ENCODE measurements at regions not wholly inside any gene's neighbourhood (a gene's known extent, or its start where the extent isn't known, plus 50 kb on each side); places are given as distances from the start of the nearest gene placed in this dataset.

DNA sequence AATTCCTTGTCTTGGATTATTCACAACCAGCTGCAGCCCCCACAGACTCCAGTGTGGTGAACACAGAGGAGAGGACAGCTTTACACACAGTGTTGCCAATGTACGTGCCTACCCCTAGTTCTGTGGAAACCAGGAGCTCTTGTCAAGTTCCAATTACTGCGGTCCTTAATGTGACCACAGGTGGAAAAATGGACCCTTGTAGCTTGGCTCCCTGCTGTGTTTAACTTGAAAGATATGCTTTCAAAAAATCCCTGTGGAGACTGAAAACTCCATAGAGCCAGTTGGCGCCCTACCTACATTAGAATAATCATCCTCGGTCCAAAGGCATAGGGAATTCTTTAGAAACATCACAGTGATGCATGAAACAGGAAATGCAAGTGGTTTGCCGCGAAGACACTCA lies 118.3 kb upstream of the SLC22A23 start:
- H3K4me3 ChIP-seq (replicated peaks; ENCODE audit: low read depth, low read length) = no peak overlapping the region
- TF ChIP-seq, protein P1, sequence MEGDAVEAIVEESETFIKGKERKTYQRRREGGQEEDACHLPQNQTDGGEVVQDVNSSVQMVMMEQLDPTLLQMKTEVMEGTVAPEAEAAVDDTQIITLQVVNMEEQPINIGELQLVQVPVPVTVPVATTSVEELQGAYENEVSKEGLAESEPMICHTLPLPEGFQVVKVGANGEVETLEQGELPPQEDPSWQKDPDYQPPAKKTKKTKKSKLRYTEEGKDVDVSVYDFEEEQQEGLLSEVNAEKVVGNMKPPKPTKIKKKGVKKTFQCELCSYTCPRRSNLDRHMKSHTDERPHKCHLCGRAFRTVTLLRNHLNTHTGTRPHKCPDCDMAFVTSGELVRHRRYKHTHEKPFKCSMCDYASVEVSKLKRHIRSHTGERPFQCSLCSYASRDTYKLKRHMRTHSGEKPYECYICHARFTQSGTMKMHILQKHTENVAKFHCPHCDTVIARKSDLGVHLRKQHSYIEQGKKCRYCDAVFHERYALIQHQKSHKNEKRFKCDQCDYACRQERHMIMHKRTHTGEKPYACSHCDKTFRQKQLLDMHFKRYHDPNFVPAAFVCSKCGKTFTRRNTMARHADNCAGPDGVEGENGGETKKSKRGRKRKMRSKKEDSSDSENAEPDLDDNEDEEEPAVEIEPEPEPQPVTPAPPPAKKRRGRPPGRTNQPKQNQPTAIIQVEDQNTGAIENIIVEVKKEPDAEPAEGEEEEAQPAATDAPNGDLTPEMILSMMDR (IDR thresholded peaks at IDR 0.05; ENCODE audit: low read depth, low read length, missing control alignments) = no peak

DNA sequence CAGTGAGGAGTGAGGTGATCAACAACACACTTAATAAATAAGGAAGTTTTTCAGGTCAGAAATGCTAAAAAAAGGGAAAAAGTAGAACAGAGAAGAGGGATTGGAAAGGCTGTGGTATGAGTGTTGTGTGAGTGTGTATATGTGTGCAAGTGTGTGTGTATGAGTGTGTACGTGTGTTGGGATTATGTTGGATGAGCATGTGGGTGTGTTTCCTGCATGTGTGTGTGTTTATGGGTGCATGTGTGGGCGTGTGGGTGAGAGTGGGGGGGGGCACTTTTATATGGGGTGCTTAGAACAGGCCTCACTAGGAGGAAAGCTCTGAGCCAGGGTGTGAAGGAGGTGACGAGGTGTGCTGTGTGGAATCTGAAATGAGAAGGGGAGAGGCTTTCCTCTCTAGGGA lies 116.8 kb upstream of the SLC22A23 start:
- H3K4me3 ChIP-seq (replicated peaks; ENCODE audit: low read depth, low read length) = no peak overlapping the region
- TF ChIP-seq, protein P1 (IDR thresholded peaks at IDR 0.05; ENCODE audit: low read depth, low read length, missing control alignments) = no peak

More for the DNA sequence above, 118.3 kb upstream of the SLC22A23 start:
- DNase-seq (ENCODE audit: extremely low read depth, low read depth) = no peak

DNA sequence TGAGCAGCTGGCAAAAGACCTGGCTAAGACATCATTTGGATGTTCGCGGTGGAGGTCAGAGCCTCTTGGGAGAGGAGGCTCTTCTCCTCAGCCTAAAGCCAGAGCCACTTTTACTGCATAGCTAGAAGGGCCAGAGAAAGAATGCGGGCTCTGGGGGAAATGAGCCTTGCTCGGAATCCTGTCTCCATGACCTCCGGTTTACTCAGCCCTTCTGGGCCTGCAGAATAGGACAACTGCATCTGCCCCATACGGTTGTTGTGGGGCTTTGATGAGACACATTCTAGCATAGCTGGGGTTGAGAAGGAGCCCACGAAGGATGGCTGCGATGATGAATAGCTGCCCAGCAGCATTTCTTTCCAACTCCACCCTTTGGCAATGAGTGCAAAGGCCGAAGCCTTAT lies 115.0 kb upstream of the SLC22A23 start:
- no peak for DNase-seq (ENCODE audit: extremely low read depth, low read depth)
- no peak overlapping the region for H3K4me3 ChIP-seq (replicated peaks; ENCODE audit: low read depth, low read length)
- TF ChIP-seq, protein P1 (IDR thresholded peaks at IDR 0.05; ENCODE audit: low read depth, low read length, missing control alignments) = no peak

More for the DNA sequence above, 116.8 kb upstream of the SLC22A23 start:
- DNase-seq (ENCODE audit: extremely low read depth, low read depth) = no peak

DNA sequence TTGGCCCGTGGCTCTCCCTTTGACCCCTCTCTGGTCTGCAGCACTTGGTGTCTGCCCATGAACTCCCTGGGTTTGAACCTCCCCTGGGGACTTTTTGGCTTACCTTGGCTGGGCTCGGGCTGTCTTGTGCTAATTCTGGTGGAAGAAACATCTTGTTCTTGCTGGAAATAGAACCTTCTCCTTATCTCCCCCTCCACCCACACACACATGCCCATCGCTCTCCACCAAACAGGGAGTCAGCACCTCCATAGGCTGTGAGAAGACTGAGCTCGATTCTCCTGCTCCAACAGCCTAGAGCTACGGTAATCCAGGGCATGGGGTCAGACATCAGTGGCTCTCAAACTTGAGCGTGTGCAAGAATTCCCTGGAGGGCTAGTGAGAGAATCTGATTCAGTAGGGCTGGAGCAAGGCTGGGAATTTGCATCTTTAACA lies 114.4 kb upstream of the SLC22A23 start:
- TF ChIP-seq, protein P1 (IDR thresholded peaks at IDR 0.05; ENCODE audit: low read depth, low read length, missing control alignments) = no peak
- DNase-seq (ENCODE audit: extremely low read depth, low read depth) = no peak
- H3K4me3 ChIP-seq (replicated peaks; ENCODE audit: low read depth, low read length) = no peak overlapping the region

DNA sequence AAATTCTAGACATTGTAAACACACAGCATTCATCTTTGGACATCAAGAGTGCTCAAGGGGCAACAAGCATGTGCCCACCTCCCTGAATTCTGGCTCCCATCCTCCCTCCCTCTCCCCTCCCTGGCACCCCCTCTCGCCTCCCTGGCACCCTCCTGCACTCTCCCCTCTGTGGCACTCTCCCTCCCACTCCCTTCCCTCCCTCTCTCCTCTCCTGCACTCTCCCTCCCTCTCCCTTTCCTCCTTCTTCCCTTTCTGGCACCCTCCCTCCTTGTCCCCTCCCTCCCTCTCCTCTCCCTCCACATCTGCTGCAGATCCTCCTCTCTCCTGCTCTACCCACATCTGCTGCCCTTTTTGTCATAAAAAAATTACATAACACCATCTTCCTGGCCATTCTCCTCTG lies 113.0 kb upstream of the SLC22A23 start:
- TF ChIP-seq, protein P1 (IDR thresholded peaks at IDR 0.05; ENCODE audit: low read depth, low read length, missing control alignments) = no peak
- no peak overlapping the region for H3K4me3 ChIP-seq (replicated peaks; ENCODE audit: low read depth, low read length)

DNA sequence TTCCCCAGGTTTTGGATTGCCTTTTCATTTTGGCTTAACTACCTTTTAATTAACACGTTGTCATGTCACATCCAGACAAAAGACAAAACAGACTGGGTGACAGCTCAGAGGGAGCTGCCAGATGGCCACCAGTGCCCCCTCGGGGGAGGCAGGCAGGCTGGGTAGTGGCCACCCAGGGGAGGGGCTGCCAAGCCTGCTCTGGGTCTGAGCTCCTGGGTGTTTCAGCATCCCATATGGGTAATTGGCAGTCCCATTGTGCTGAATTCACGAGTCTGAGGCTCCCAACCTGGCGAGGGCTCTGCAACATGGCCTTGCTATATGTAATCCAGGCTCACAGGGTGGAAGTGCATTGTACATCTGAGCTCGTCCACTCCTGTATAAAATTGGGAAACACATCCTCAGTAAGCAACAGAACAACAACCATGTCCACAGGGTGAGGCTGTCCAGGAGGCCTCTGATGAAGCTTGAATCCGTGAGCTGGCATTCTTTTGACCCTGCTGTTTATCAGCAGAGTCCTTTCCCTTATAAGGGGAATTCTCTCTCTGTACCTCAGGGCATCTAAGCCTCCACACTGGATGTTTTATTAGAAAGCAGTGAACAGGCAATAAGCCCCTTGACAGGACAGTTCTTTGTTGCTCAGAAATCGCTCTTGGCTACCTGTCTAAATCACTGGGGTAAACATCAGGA lies 111.7 kb upstream of the SLC22A23 start:
- TF ChIP-seq, protein P1 (IDR thresholded peaks at IDR 0.05; ENCODE audit: low read depth, low read length, missing control alignments) = no peak
- H3K4me3 ChIP-seq (replicated peaks; ENCODE audit: low read depth, low read length) = no peak overlapping the region
- DNase-seq (ENCODE audit: extremely low read depth, low read depth) = no peak

More for the DNA sequence above, 113.0 kb upstream of the SLC22A23 start:
- DNase-seq (ENCODE audit: extremely low read depth, low read depth) = no peak

DNA sequence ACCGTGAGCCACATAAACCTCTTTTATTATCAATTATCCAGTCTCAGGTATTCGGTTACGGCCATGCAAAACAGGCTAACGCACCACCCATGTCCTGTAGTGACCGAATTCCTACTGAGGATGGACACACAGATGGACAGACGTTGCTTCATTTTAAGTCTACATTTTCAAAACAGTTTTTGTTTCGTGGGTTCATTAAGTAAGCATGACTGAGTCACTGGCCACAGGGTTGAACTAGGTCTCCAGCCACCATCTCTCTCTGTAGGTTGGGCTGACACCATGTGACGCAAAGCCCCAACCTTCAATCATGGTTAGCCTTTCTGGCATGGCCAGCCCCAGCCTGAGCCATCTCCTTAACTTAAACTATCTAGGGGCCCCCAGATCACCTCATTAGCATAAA lies 110.0 kb upstream of the SLC22A23 start:
- no peak overlapping the region for H3K4me3 ChIP-seq (replicated peaks; ENCODE audit: low read depth, low read length)
- TF ChIP-seq, protein P1 (IDR thresholded peaks at IDR 0.05; ENCODE audit: low read depth, low read length, missing control alignments) = no peak
- DNase-seq (ENCODE audit: extremely low read depth, low read depth) = no peak
